Adipocyte (in vitro differentiated cells): ENCODE measurements at regions not wholly inside any gene's neighbourhood (a gene's known extent, or its start where the extent isn't known, plus 50 kb on each side); places are given as distances from the start of the nearest gene placed in this dataset.
A peak's percentile ranks its signal among the peaks of the same experiment; 100 is the strongest.
"Not testable (repeated sequence)": the region's sequence is repeated elsewhere in the genome, so short reads cannot be mapped to it uniquely, and the experiment has no call there.

Experiments used
- DNase-seq: peaks from one replicate; pipeline ENCODE4 v3.0.0-alpha.2; 2015; ENCODE audit warnings: low read depth
- H3K27me3 ChIP-seq: replicated peaks from 2 replicates; pipeline ENCODE4 v1.7.0; 2013; ENCODE audit warnings: mild to moderate bottlenecking, low read length, moderate library complexity; ENCODE audit not compliant: control insufficient read depth, insufficient read depth
- H3K36me3 ChIP-seq: 2 replicates; pipeline ENCODE4 v1.7.0; 2013; ENCODE audit warnings: low read length, mild to moderate bottlenecking, moderate library complexity; ENCODE audit not compliant: control insufficient read depth, insufficient read depth, severe bottlenecking
- H3K4me1 ChIP-seq: 2 replicates; pipeline ENCODE4 v1.7.0; 2013; ENCODE audit warnings: mild to moderate bottlenecking, low read length, moderate library complexity; ENCODE audit not compliant: control insufficient read depth, insufficient read depth
- H3K4me3 ChIP-seq: 2 replicates; pipeline ENCODE4 v1.7.0; 2013; ENCODE audit warnings: mild to moderate bottlenecking, low read length, moderate library complexity
- H3K9ac ChIP-seq: 2 replicates; pipeline ENCODE4 v1.7.0; 2013; ENCODE audit warnings: mild to moderate bottlenecking, low read length, moderate library complexity
- H3K9me3 ChIP-seq: 2 replicates; pipeline ENCODE4 v1.7.0; 2013; ENCODE audit warnings: mild to moderate bottlenecking, low read length, moderate library complexity; ENCODE audit not compliant: control insufficient read depth

GRCh38 chr3:40754994-40755393 lies 230.2 kb downstream of the ZNF621 start:
- Histone ChIP-seq H3K9me3 (no peaks in the 10 kb centered on the region), H3K4me3 (no peak overlapping the region), H3K36me3 (no peaks in the 10 kb centered on the region), H3K27me3 (peaks cover 4% of the 10 kb centered on the region), H3K4me1 (no peaks in the 10 kb centered on the region), H3K9ac (no peak overlapping the region)
- no peak for DNase-seq

- Histone ChIP-seq H3K36me3 (no peaks in the 10 kb centered on the region), H3K27me3 (peaks cover 4% of the 10 kb centered on the region), H3K9ac (no peak overlapping the region), H3K4me3 (no peak overlapping the region), H3K4me1 (no peaks in the 10 kb centered on the region), H3K9me3 (no peaks in the 10 kb centered on the region)
- no peak for DNase-seq
Measured at GRCh38 chr3:40756500-40756899, 231.7 kb downstream of the ZNF621 start.

- H3K9me3 ChIP-seq = peaks cover 18% of the 10 kb centered on the region
- H3K27me3 ChIP-seq, DNase-seq, H3K9ac ChIP-seq, H3K4me3 ChIP-seq, H3K36me3 ChIP-seq: not testable (repeated sequence)
- H3K4me1 ChIP-seq = peaks cover 15% of the 10 kb centered on the region
Measured at GRCh38 chr3:40762771-40763170, 238.0 kb downstream of the ZNF621 start.

- Histone ChIP-seq H3K36me3 (no peaks in the 10 kb centered on the region), H3K9me3 (peaks cover 18% of the 10 kb centered on the region), H3K27me3 (peaks cover 6% of the 10 kb centered on the region), H3K9ac (no peak overlapping the region), H3K4me1 (peaks cover 23% of the 10 kb centered on the region), H3K4me3 (no peak overlapping the region)
- no peak for DNase-seq
Measured at GRCh38 chr3:40763807-40764206, 239.0 kb downstream of the ZNF621 start.

DNA sequence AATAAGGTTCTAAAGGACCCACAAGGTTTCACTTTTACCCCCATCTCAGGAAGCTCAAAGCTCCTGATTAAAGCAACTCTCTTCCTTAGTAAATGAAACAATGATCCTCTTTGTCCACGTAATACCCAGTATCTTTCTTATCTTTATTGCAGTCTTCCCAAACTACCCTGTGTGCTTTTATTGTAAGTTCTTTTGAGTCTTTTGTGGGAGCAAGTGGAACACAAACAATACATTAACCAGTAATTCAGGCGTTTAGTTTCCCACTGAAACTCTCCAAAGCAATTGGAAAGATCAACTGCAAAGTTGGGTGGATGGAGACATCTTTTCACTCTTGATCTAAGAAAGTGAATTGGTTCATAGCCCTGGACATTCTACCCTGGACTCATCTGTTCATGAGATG lies 240.0 kb downstream of the ZNF621 start:
- DNase-seq = no peak
- H3K36me3 ChIP-seq = no peaks in the 10 kb centered on the region
- peaks cover 6% of the 10 kb centered on the region for H3K27me3 ChIP-seq
- H3K9me3 ChIP-seq = peaks cover 18% of the 10 kb centered on the region
- H3K9ac ChIP-seq = no peak overlapping the region
- H3K4me1 ChIP-seq = peaks cover 25% of the 10 kb centered on the region
- H3K4me3 ChIP-seq = no peak overlapping the region

DNA sequence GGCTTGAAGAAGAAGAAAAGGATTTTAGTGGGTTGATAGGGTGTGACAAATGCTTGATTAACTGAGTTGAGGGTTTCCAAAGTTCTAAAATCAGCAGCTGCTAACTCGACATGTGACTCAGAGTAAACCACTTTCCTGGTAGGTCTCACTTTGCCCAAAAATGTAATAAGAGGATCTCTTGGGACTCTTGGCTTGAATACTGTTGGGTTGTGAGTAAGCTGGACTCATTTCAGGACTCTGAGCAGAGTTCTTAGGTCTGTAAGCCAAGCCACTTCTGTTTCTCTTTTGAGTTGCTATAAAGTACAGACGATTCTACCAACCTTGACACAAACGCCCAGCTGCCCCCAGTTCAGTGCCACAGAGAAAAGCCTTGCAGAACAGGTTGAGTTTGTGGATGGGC lies 241.1 kb downstream of the ZNF621 start:
- peak overlapping the region; percentile 57 for H3K4me3 ChIP-seq
- DNase-seq = no peak
- H3K4me1 ChIP-seq = peaks cover 25% of the 10 kb centered on the region
- no peaks in the 10 kb centered on the region for H3K36me3 ChIP-seq
- H3K9ac ChIP-seq = no peak overlapping the region
- peaks cover 6% of the 10 kb centered on the region for H3K27me3 ChIP-seq
- H3K9me3 ChIP-seq = peaks cover 18% of the 10 kb centered on the region

GRCh38 chr3:40766396-40766795 lies 241.6 kb downstream of the ZNF621 start:
- Histone ChIP-seq H3K36me3 (no peaks in the 10 kb centered on the region), H3K4me1 (peaks cover 25% of the 10 kb centered on the region), H3K9ac (no peak overlapping the region), H3K9me3 (peaks cover 18% of the 10 kb centered on the region), H3K4me3 (peak overlapping the region; percentile 57), H3K27me3 (peaks cover 6% of the 10 kb centered on the region)
- no peak for DNase-seq

DNA sequence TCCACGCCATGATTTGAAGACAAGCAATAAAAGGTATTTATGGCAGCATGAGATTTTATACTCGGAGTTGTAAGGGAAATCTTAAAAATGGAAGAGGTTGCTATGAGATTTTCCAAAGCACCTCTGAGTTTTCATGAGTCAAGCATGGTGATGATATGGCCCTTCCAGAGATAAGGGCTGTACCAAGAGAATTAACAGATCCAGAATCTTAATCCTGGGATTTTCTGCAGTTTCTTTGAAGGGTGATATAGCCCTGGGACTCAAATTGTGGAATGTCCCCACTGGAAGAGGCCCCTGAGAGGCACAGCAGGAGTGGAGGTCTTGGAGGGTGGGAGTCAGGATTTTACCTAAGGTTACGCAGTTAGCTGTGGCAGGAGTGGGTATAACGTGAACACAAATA lies 243.3 kb downstream of the ZNF621 start:
- H3K4me3 ChIP-seq = no peak overlapping the region
- no peak overlapping the region for H3K9ac ChIP-seq
- peaks cover 25% of the 10 kb centered on the region for H3K4me1 ChIP-seq
- DNase-seq = no peak
- no peaks in the 10 kb centered on the region for H3K36me3 ChIP-seq
- peaks cover 6% of the 10 kb centered on the region for H3K27me3 ChIP-seq
- peaks cover 4% of the 10 kb centered on the region for H3K9me3 ChIP-seq

GRCh38 chr3:40768536-40768935 lies 243.8 kb downstream of the ZNF621 start:
- Histone ChIP-seq H3K9ac (no peak overlapping the region), H3K4me1 (peaks cover 25% of the 10 kb centered on the region), H3K4me3 (no peak overlapping the region), H3K9me3 (peaks cover 3% of the 10 kb centered on the region), H3K36me3 (no peaks in the 10 kb centered on the region), H3K27me3 (peaks cover 6% of the 10 kb centered on the region)
- DNase-seq = no peak

GRCh38 chr3:40770061-40770460 lies 245.3 kb downstream of the ZNF621 start:
- Histone ChIP-seq H3K27me3 (no peaks in the 10 kb centered on the region), H3K36me3 (no peaks in the 10 kb centered on the region), H3K9me3 (no peaks in the 10 kb centered on the region), H3K9ac (no peak overlapping the region), H3K4me1 (peaks cover 24% of the 10 kb centered on the region), H3K4me3 (no peak overlapping the region)
- no peak for DNase-seq

- Histone ChIP-seq H3K9me3 (no peaks in the 10 kb centered on the region), H3K27me3 (no peaks in the 10 kb centered on the region), H3K4me1 (peaks cover 15% of the 10 kb centered on the region), H3K9ac (no peak overlapping the region), H3K4me3 (no peak overlapping the region), H3K36me3 (no peaks in the 10 kb centered on the region)
- DNase-seq = no peak
Measured at GRCh38 chr3:40771112-40771511, 246.4 kb downstream of the ZNF621 start.

- H3K36me3 ChIP-seq = no peaks in the 10 kb centered on the region
- H3K4me3 ChIP-seq = no peak overlapping the region
- no peak overlapping the region for H3K9ac ChIP-seq
- peaks cover 16% of the 10 kb centered on the region for H3K4me1 ChIP-seq
- no peak for DNase-seq
- no peaks in the 10 kb centered on the region for H3K9me3 ChIP-seq
- H3K27me3 ChIP-seq = no peaks in the 10 kb centered on the region
Measured at GRCh38 chr3:40779039-40779438, 254.3 kb downstream of the ZNF621 start.
